ENCODE measurements at regions not wholly inside any gene's neighbourhood (a gene's known extent, or its start where the extent isn't known, plus 50 kb on each side); places are given as distances from the start of the nearest gene placed in this dataset.
"Not testable (repeated sequence)": the region's sequence is repeated elsewhere in the genome, so short reads cannot be mapped to it uniquely, and the experiment has no call there.

DNA sequence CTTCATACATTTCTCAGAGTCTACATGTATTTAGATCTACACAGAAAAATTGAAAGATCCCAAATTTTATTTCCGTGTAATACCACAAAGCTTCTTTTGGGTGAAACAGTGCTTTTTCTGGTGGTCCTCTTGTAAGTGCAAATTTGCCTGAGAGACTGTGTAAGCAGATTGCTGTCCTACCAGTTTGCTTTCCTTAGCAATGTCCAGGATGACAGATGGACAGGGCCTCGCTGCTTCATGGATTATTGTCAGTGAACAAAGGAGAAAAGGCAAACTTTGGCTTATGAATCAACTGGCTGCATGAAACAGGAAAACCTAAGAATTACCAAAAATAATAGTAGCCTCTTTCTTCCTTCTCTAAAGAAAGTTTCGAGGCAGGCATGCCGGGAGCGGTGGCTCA, 82.6 kb upstream of the UBE2E1 start:
- H3K9me3 ChIP-seq (ENCODE audit: control insufficient read depth in 1 of 2, low read length in 2 of 2) = no peaks in the 10 kb centered on the region
- H3K27me3 ChIP-seq (ENCODE audit: control insufficient read depth in 1 of 2, insufficient read depth in 2 of 2, low read length in 2 of 2) = no peaks in the 10 kb centered on the region
- H3K4me3 ChIP-seq (ENCODE audit: low read depth in 1 of 2, low read length in 2 of 2) = no peak overlapping the region
- H3K4me1 ChIP-seq (ENCODE audit: control insufficient read depth in 1 of 2, insufficient read depth in 2 of 2, low read length in 2 of 2) = no peaks in the 10 kb centered on the region
- H3K9ac ChIP-seq (ENCODE audit: low read depth in 1 of 2, low read length in 2 of 2) = no peak overlapping the region
- H3K27ac ChIP-seq (ENCODE audit: low read depth, low read length) = no peak overlapping the region
- no peaks in the 10 kb centered on the region for H3K36me3 ChIP-seq (ENCODE audit: control insufficient read depth in 1 of 2, insufficient read depth in 2 of 2, low read length in 2 of 2)

- Histone ChIP-seq H3K9ac (ENCODE audit: low read depth in 1 of 2, low read length in 2 of 2) (no peak overlapping the region), H3K27ac (ENCODE audit: low read depth, low read length) (no peak overlapping the region), H3K9me3 (ENCODE audit: control insufficient read depth in 1 of 2, low read length in 2 of 2) (no peaks in the 10 kb centered on the region), H3K27me3 (ENCODE audit: control insufficient read depth in 1 of 2, insufficient read depth in 2 of 2, low read length in 2 of 2) (no peaks in the 10 kb centered on the region), H3K4me1 (ENCODE audit: control insufficient read depth in 1 of 2, insufficient read depth in 2 of 2, low read length in 2 of 2) (no peaks in the 10 kb centered on the region), H3K36me3 (ENCODE audit: control insufficient read depth in 1 of 2, insufficient read depth in 2 of 2, low read length in 2 of 2) (no peaks in the 10 kb centered on the region), H3K4me3 (ENCODE audit: low read depth in 1 of 2, low read length in 2 of 2) (no peak overlapping the region)
Observed at GRCh38 chr3:23723930-23724329, 81.8 kb upstream of the UBE2E1 start.

- Histone ChIP-seq H3K4me3 (ENCODE audit: low read depth in 1 of 2, low read length in 2 of 2) (no peak overlapping the region), H3K9me3 (ENCODE audit: control insufficient read depth in 1 of 2, low read length in 2 of 2) (no peaks in the 10 kb centered on the region), H3K4me1 (ENCODE audit: control insufficient read depth in 1 of 2, insufficient read depth in 2 of 2, low read length in 2 of 2) (no peaks in the 10 kb centered on the region), H3K27ac (ENCODE audit: low read depth, low read length) (no peak overlapping the region), H3K36me3 (ENCODE audit: control insufficient read depth in 1 of 2, insufficient read depth in 2 of 2, low read length in 2 of 2) (no peaks in the 10 kb centered on the region), H3K27me3 (ENCODE audit: control insufficient read depth in 1 of 2, insufficient read depth in 2 of 2, low read length in 2 of 2) (no peaks in the 10 kb centered on the region), H3K9ac (ENCODE audit: low read depth in 1 of 2, low read length in 2 of 2) (no peak overlapping the region)
Observed at GRCh38 chr3:23726811-23727548, 78.8 kb upstream of the UBE2E1 start.

GRCh38 chr3:23728601-23729117, 77.1 kb upstream of the UBE2E1 start:
- no peak overlapping the region for H3K9ac ChIP-seq (ENCODE audit: low read depth in 1 of 2, low read length in 2 of 2)
- H3K27me3 ChIP-seq (ENCODE audit: control insufficient read depth in 1 of 2, insufficient read depth in 2 of 2, low read length in 2 of 2) = no peaks in the 10 kb centered on the region
- H3K9me3 ChIP-seq (ENCODE audit: control insufficient read depth in 1 of 2, low read length in 2 of 2) = no peaks in the 10 kb centered on the region
- no peaks in the 10 kb centered on the region for H3K4me1 ChIP-seq (ENCODE audit: control insufficient read depth in 1 of 2, insufficient read depth in 2 of 2, low read length in 2 of 2)
- H3K36me3 ChIP-seq (ENCODE audit: control insufficient read depth in 1 of 2, insufficient read depth in 2 of 2, low read length in 2 of 2) = no peaks in the 10 kb centered on the region
- H3K27ac ChIP-seq (ENCODE audit: low read depth, low read length) = no peak overlapping the region
- no peak overlapping the region for H3K4me3 ChIP-seq (ENCODE audit: low read depth in 1 of 2, low read length in 2 of 2)

DNA sequence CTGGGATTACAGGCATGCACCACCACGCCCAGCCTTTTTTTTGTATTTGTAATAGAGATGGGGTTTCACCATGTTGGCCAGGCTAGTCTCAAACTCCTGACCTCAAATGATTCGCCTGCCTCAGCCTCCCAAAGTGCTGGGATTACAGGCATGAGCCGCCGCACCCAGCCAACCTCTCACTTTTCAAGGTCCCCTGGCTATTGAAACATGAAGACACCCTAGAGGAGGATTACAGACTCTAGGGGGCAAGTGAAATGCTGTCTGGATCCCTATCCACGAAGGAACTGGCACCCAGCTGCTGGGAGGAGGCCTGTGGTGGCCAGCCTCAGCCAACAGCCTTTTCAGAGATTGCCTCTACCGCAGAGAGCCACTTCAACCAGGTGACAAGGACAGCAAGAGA, 76.4 kb upstream of the UBE2E1 start:
- H3K36me3 ChIP-seq (ENCODE audit: control insufficient read depth in 1 of 2, insufficient read depth in 2 of 2, low read length in 2 of 2); H3K4me3 ChIP-seq (ENCODE audit: low read depth in 1 of 2, low read length in 2 of 2); H3K27ac ChIP-seq (ENCODE audit: low read depth, low read length): not testable (repeated sequence)

DNA sequence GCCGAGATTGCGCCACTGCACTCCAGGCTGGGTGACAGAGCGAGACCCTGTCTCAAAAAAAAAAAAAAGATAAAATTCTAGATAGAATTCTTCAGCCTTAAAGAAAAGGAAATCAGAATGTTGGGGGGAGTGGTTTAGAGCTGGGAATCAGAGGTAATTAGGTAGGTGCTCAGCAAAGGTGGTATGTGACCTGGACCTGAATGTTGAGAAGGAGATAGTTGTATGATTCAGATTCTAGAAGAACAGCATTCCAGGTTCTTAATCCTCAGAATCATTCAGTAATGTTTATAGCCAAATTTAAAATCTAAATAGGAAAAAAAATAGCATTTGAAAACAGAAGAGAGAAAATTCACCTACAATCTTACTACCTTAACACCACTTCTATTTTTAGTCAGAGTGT, 71.3 kb upstream of the UBE2E1 start:
- H3K27ac ChIP-seq (ENCODE audit: low read depth, low read length) = no peak overlapping the region
- H3K27me3 ChIP-seq (ENCODE audit: control insufficient read depth in 1 of 2, insufficient read depth in 2 of 2, low read length in 2 of 2) = no peaks in the 10 kb centered on the region
- no peaks in the 10 kb centered on the region for H3K36me3 ChIP-seq (ENCODE audit: control insufficient read depth in 1 of 2, insufficient read depth in 2 of 2, low read length in 2 of 2)
- H3K9me3 ChIP-seq (ENCODE audit: control insufficient read depth in 1 of 2, low read length in 2 of 2) = no peaks in the 10 kb centered on the region
- H3K4me3 ChIP-seq (ENCODE audit: low read depth in 1 of 2, low read length in 2 of 2) = no peak overlapping the region
- H3K9ac ChIP-seq (ENCODE audit: low read depth in 1 of 2, low read length in 2 of 2) = no peak overlapping the region
- H3K4me1 ChIP-seq (ENCODE audit: control insufficient read depth in 1 of 2, insufficient read depth in 2 of 2, low read length in 2 of 2) = no peaks in the 10 kb centered on the region

More for the DNA sequence above, 76.4 kb upstream of the UBE2E1 start:
- H3K4me1 ChIP-seq (ENCODE audit: control insufficient read depth in 1 of 2, insufficient read depth in 2 of 2, low read length in 2 of 2); H3K9ac ChIP-seq (ENCODE audit: low read depth in 1 of 2, low read length in 2 of 2); H3K27me3 ChIP-seq (ENCODE audit: control insufficient read depth in 1 of 2, insufficient read depth in 2 of 2, low read length in 2 of 2); H3K9me3 ChIP-seq (ENCODE audit: control insufficient read depth in 1 of 2, low read length in 2 of 2): not testable (repeated sequence)

GRCh38 chr3:23735062-23735461, 70.7 kb upstream of the UBE2E1 start:
- no peaks in the 10 kb centered on the region for H3K27me3 ChIP-seq (ENCODE audit: control insufficient read depth in 1 of 2, insufficient read depth in 2 of 2, low read length in 2 of 2)
- no peaks in the 10 kb centered on the region for H3K9me3 ChIP-seq (ENCODE audit: control insufficient read depth in 1 of 2, low read length in 2 of 2)
- H3K9ac ChIP-seq (ENCODE audit: low read depth in 1 of 2, low read length in 2 of 2) = no peak overlapping the region
- H3K27ac ChIP-seq (ENCODE audit: low read depth, low read length) = no peak overlapping the region
- no peaks in the 10 kb centered on the region for H3K36me3 ChIP-seq (ENCODE audit: control insufficient read depth in 1 of 2, insufficient read depth in 2 of 2, low read length in 2 of 2)
- no peaks in the 10 kb centered on the region for H3K4me1 ChIP-seq (ENCODE audit: control insufficient read depth in 1 of 2, insufficient read depth in 2 of 2, low read length in 2 of 2)
- H3K4me3 ChIP-seq (ENCODE audit: low read depth in 1 of 2, low read length in 2 of 2) = no peak overlapping the region

DNA sequence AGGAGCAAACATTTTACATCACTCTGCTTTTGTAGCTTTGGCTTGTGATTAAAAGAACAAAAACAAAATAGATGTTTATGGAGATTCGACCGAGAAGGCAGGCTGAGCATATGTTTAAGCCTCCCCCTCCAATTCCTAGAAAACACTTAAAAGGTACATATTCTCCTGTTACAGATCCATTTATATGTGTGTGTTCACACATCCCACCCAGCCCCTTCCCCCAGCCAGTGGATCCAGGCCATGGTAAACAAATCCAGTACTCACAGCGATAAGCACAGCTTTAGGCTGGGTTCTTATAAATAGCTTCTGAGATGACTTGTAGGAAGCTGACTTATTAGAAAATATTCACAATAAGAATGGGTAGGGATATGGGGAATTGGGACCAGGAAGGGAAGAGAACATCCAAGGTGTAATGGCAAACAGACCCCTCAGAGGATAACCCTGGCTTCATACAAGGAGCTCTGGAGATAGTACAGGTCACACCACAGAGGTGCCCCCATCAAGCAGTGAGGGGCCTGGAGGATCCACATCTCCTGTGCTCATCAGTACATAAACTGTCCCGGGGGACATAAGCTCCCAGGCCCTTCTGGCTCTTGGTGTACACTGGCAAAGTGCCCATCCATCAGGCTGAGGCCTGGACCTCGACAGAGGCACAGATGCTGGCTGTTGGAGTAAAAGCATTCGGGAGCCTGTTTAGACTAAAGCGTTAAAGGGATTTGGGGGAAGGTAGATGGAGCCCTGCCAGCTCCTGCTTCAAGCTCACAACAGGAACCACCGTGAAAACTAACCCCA, 70.0 kb upstream of the UBE2E1 start:
- Histone ChIP-seq H3K9ac (ENCODE audit: low read depth in 1 of 2, low read length in 2 of 2) (no peak overlapping the region), H3K36me3 (ENCODE audit: control insufficient read depth in 1 of 2, insufficient read depth in 2 of 2, low read length in 2 of 2) (no peaks in the 10 kb centered on the region), H3K9me3 (ENCODE audit: control insufficient read depth in 1 of 2, low read length in 2 of 2) (no peaks in the 10 kb centered on the region), H3K4me1 (ENCODE audit: control insufficient read depth in 1 of 2, insufficient read depth in 2 of 2, low read length in 2 of 2) (no peaks in the 10 kb centered on the region), H3K4me3 (ENCODE audit: low read depth in 1 of 2, low read length in 2 of 2) (no peak overlapping the region), H3K27ac (ENCODE audit: low read depth, low read length) (no peak overlapping the region), H3K27me3 (ENCODE audit: control insufficient read depth in 1 of 2, insufficient read depth in 2 of 2, low read length in 2 of 2) (no peaks in the 10 kb centered on the region)

DNA sequence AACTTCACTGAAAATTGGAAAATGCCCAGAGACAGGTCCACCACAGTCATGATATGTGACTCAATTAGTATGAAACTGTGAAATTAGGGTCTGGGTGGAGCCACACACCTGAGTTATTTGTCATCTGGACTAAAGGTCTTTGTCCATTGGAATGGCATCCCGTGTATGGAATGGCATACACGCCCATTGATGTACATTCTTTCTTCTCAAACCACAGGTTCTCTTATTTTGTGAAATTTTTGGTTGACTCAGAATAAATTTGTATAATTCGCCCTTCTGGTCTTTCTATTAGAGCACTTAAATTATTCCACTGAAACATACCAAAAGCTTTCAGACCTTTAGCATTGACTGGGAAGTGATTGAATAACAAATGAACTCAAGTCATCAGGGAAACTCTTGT, 66.8 kb upstream of the UBE2E1 start:
- Histone ChIP-seq H3K9ac (ENCODE audit: low read depth in 1 of 2, low read length in 2 of 2) (no peak overlapping the region), H3K9me3 (ENCODE audit: control insufficient read depth in 1 of 2, low read length in 2 of 2) (no peaks in the 10 kb centered on the region), H3K4me1 (ENCODE audit: control insufficient read depth in 1 of 2, insufficient read depth in 2 of 2, low read length in 2 of 2) (peaks cover 4 to 6% of the 10 kb centered on the region in 2 donors), H3K36me3 (ENCODE audit: control insufficient read depth in 1 of 2, insufficient read depth in 2 of 2, low read length in 2 of 2) (no peaks in the 10 kb centered on the region), H3K27ac (ENCODE audit: low read depth, low read length) (no peak overlapping the region), H3K27me3 (ENCODE audit: control insufficient read depth in 1 of 2, insufficient read depth in 2 of 2, low read length in 2 of 2) (peaks cover 0 to 8% of the 10 kb centered on the region in 2 donors), H3K4me3 (ENCODE audit: low read depth in 1 of 2, low read length in 2 of 2) (no peak overlapping the region)

DNA sequence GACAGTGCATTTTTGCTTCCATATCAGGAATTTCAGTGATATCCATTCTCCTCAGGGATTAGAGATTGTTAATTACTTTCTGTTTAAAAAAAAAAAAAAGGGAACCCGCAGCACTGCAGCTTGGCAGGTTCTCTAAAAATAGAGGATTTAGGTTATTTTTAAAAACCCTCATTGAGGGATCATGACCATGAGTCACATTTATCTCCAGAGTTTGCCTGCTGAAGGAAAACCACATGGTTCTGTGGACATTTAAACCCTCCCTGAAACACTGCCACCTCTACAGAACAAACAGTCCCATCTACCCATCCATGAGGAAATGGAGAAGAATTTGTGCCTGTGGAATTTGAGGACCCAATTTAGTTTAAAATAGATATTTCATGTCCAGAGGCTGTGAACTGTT, 66.2 kb upstream of the UBE2E1 start:
- peaks cover 4 to 6% of the 10 kb centered on the region in 2 donors for H3K4me1 ChIP-seq (ENCODE audit: control insufficient read depth in 1 of 2, insufficient read depth in 2 of 2, low read length in 2 of 2)
- H3K9me3 ChIP-seq (ENCODE audit: control insufficient read depth in 1 of 2, low read length in 2 of 2) = no peaks in the 10 kb centered on the region
- H3K27ac ChIP-seq (ENCODE audit: low read depth, low read length) = no peak overlapping the region
- no peak overlapping the region for H3K9ac ChIP-seq (ENCODE audit: low read depth in 1 of 2, low read length in 2 of 2)
- peaks cover 0 to 11% of the 10 kb centered on the region in 2 donors for H3K27me3 ChIP-seq (ENCODE audit: control insufficient read depth in 1 of 2, insufficient read depth in 2 of 2, low read length in 2 of 2)
- H3K36me3 ChIP-seq (ENCODE audit: control insufficient read depth in 1 of 2, insufficient read depth in 2 of 2, low read length in 2 of 2) = no peaks in the 10 kb centered on the region
- H3K4me3 ChIP-seq (ENCODE audit: low read depth in 1 of 2, low read length in 2 of 2) = no peak overlapping the region
